HepG2 (cell line): ENCODE measurements at regions not wholly inside any gene's neighbourhood (a gene's known extent, or its start where the extent isn't known, plus 50 kb on each side); places are given as distances from the start of the nearest gene placed in this dataset.

Experiments
- EP300 ChIP-seq, 3 experiments: sonication (generic) in 1 of 3; formaldehyde crosslinking in 1 of 3; IDR thresholded peaks; 2 replicates each; pipeline versions ENCODE4 v1.5.1 to v1.6.1; 2011 to 2020; ENCODE audit warnings: low read depth in 2 of 3, low read length in 2 of 3, borderline replicate concordance in 1 of 3, improper control_type of control experiment in 1 of 3, mild to moderate bottlenecking in 1 of 3, missing genetic modification reagents in 1 of 3, moderate library complexity in 1 of 3
- ERF ChIP-seq: IDR thresholded peaks from 2 replicates; pipeline ENCODE4 v1.6.1; 2018; ENCODE audit warnings: missing biosample characterization, missing genetic modification reagents
- MAFK ChIP-seq, 2 experiments: IDR thresholded peaks in 1 of 2; conservative IDR thresholded peaks in 1 of 2; 2 replicates each; pipeline ENCODE4 v1.6.1; 2011; ENCODE audit warnings: improper control_type of control experiment in 2 of 2, low read length in 2 of 2
- ZNF780A ChIP-seq: sonication (generic); formaldehyde crosslinking; IDR thresholded peaks from 2 replicates; pipeline ENCODE4 v1.8.0; 2022; ENCODE audit warnings: mild to moderate bottlenecking, missing genetic modification reagents, moderate library complexity
- TF ChIP-seq, protein P1 (sequence below): sonication (generic); formaldehyde crosslinking; IDR thresholded peaks from 2 replicates; pipeline ENCODE4 v1.5.0; 2020; ENCODE audit warnings: mild to moderate bottlenecking, missing genetic modification reagents, moderate library complexity

DNA sequence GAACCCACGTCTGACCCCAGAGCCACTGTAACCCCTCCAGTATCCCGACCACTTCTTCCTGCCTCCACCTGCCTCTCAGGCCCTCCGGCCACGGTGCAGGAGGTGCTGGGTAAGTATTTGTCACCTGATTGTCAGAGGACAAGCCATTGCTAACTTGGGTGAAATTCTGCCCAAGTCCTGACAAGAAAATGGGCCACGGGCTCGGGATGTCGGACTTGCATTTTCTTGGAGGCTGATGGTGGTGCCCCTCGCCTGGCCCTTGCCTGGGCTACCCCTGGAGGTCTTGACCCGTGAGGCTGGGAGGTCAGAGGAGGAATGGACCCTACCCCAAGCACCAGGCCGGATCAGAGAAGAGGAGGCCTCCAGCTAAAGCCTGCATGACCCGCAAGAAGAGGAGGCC, 149.7 kb upstream of the COL5A1 start:
- TF ChIP-seq, protein P1, sequence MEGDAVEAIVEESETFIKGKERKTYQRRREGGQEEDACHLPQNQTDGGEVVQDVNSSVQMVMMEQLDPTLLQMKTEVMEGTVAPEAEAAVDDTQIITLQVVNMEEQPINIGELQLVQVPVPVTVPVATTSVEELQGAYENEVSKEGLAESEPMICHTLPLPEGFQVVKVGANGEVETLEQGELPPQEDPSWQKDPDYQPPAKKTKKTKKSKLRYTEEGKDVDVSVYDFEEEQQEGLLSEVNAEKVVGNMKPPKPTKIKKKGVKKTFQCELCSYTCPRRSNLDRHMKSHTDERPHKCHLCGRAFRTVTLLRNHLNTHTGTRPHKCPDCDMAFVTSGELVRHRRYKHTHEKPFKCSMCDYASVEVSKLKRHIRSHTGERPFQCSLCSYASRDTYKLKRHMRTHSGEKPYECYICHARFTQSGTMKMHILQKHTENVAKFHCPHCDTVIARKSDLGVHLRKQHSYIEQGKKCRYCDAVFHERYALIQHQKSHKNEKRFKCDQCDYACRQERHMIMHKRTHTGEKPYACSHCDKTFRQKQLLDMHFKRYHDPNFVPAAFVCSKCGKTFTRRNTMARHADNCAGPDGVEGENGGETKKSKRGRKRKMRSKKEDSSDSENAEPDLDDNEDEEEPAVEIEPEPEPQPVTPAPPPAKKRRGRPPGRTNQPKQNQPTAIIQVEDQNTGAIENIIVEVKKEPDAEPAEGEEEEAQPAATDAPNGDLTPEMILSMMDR (CRISPR knock-in tag), result no peak
- TF ChIP-seq MAFK (conservative IDR thresholded peaks at IDR 0.05 in 1 of 2, IDR thresholded peaks at IDR 0.05 in 1 of 2; ENCODE audit: low read length in 2 of 2), result no peak
- no peak for TF ChIP-seq ERF (CRISPR knock-in tag)
- no peak for TF ChIP-seq ZNF780A (CRISPR knock-in tag)
- no peak for TF ChIP-seq EP300 (IDR thresholded peaks at IDR 0.05; ENCODE audit: low read depth in 2 of 2, low read length in 2 of 2)
- TF ChIP-seq EP300 (CRISPR knock-in tag; IDR thresholded peaks at IDR 0.05; ENCODE audit: borderline replicate concordance), result no peak
